ENCODE measurements at regions not wholly inside any gene's neighbourhood (a gene's known extent, or its start where the extent isn't known, plus 50 kb on each side); places are given as distances from the start of the nearest gene placed in this dataset.

DNA sequence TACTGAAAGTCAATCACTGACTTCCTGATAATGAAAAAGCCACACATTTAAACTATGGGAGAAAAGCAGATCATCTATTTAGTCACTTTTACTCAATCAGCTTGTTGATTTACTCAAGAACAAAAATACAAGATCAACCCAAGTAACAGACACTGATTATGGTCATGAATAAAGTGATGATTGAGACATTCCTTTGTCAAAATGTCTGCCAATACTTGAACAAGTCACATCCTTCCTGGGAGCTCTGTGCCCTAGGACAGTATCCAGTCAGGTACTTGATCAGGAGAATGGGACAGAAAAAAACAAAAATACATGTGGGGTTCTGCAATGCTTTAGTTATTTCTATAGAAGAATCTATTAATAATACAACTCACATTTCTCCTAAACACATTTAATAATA, 150.0 kb upstream of the NEBL start:
- no peak overlapping the region for H3K4me3 Mint-ChIP-seq (ENCODE audit: unreplicated experiment)
- no peak overlapping the region for H3K27ac Mint-ChIP-seq (ENCODE audit: unreplicated experiment)
- no peaks in the 10 kb centered on the region for H3K9me3 Mint-ChIP-seq (ENCODE audit: unreplicated experiment)
- TF ChIP-seq, protein P1, sequence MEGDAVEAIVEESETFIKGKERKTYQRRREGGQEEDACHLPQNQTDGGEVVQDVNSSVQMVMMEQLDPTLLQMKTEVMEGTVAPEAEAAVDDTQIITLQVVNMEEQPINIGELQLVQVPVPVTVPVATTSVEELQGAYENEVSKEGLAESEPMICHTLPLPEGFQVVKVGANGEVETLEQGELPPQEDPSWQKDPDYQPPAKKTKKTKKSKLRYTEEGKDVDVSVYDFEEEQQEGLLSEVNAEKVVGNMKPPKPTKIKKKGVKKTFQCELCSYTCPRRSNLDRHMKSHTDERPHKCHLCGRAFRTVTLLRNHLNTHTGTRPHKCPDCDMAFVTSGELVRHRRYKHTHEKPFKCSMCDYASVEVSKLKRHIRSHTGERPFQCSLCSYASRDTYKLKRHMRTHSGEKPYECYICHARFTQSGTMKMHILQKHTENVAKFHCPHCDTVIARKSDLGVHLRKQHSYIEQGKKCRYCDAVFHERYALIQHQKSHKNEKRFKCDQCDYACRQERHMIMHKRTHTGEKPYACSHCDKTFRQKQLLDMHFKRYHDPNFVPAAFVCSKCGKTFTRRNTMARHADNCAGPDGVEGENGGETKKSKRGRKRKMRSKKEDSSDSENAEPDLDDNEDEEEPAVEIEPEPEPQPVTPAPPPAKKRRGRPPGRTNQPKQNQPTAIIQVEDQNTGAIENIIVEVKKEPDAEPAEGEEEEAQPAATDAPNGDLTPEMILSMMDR (IDR thresholded peaks at IDR 0.05; ENCODE audit: unreplicated experiment): no peak
- H3K36me3 Mint-ChIP-seq (ENCODE audit: low read depth, unreplicated experiment): no peaks in the 10 kb centered on the region
- H3K4me1 Mint-ChIP-seq (ENCODE audit: unreplicated experiment): no peaks in the 10 kb centered on the region
- peaks cover 1% of the 10 kb centered on the region for H3K27me3 Mint-ChIP-seq (ENCODE audit: unreplicated experiment)
- no peak for DNase-seq (ENCODE audit: low spot score)

- no peaks in the 10 kb centered on the region for H3K9me3 Mint-ChIP-seq (ENCODE audit: unreplicated experiment)
- H3K27ac Mint-ChIP-seq (ENCODE audit: unreplicated experiment): no peak overlapping the region
- TF ChIP-seq, protein P1 (IDR thresholded peaks at IDR 0.05; ENCODE audit: unreplicated experiment): no peak
- peaks cover 2% of the 10 kb centered on the region for H3K27me3 Mint-ChIP-seq (ENCODE audit: unreplicated experiment)
- DNase-seq (ENCODE audit: low spot score): no peak
- H3K36me3 Mint-ChIP-seq (ENCODE audit: low read depth, unreplicated experiment): no peaks in the 10 kb centered on the region
- H3K4me3 Mint-ChIP-seq (ENCODE audit: unreplicated experiment): no peak overlapping the region
- no peaks in the 10 kb centered on the region for H3K4me1 Mint-ChIP-seq (ENCODE audit: unreplicated experiment)
Observed at GRCh38 chr10:21043044-21043443, 145.9 kb upstream of the NEBL start.

GRCh38 chr10:21042536-21042935, 145.4 kb upstream of the NEBL start:
- Mint-ChIP-seq H3K9me3 (ENCODE audit: unreplicated experiment) (no peaks in the 10 kb centered on the region), H3K27ac (ENCODE audit: unreplicated experiment) (no peak overlapping the region), H3K27me3 (ENCODE audit: unreplicated experiment) (peaks cover 2% of the 10 kb centered on the region), H3K36me3 (ENCODE audit: low read depth, unreplicated experiment) (no peaks in the 10 kb centered on the region), H3K4me1 (ENCODE audit: unreplicated experiment) (no peaks in the 10 kb centered on the region), H3K4me3 (ENCODE audit: unreplicated experiment) (no peak overlapping the region)
- no peak for DNase-seq (ENCODE audit: low spot score)
- TF ChIP-seq, protein P1 (IDR thresholded peaks at IDR 0.05; ENCODE audit: unreplicated experiment): no peak

DNA sequence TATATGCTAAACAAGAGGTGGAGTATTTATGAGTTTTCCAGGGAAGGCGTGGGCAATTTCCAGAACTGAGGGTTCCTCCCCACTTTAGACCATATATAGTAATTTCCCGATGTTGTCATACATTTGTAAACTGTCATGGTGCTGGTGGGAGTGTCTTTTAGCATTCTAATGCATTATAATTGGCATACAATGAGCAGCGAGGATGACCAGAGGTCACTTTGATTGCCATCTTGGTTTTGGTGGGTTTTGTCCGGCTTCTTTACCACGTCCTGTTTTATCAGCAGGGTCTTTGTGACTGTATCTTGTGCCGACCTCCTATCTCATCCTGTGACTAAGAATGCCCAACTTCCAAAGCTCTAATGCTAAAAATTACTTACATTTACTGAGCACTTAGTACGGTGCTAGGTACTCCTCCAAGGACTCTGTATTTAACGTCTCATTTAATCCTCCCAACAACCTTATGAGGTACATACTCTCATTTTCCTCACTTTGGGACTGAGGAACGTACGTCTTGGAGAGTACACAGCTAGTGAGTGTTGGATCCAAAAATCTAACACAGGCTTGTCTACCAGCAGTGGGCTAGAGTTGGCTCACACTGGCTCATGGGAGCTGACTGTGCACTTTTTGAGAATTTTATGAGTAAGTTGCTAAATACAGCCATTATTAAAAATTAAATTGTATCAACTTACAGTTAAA, 144.8 kb upstream of the NEBL start:
- TF ChIP-seq, protein P1 (IDR thresholded peaks at IDR 0.05; ENCODE audit: unreplicated experiment): no peak
- Mint-ChIP-seq H3K27ac (ENCODE audit: unreplicated experiment) (no peak overlapping the region), H3K4me1 (ENCODE audit: unreplicated experiment) (no peaks in the 10 kb centered on the region), H3K27me3 (ENCODE audit: unreplicated experiment) (peaks cover 2% of the 10 kb centered on the region), H3K9me3 (ENCODE audit: unreplicated experiment) (no peaks in the 10 kb centered on the region), H3K36me3 (ENCODE audit: low read depth, unreplicated experiment) (no peaks in the 10 kb centered on the region), H3K4me3 (ENCODE audit: unreplicated experiment) (no peak overlapping the region)
- no peak for DNase-seq (ENCODE audit: low spot score)

GRCh38 chr10:21039721-21040120, 142.6 kb upstream of the NEBL start:
- Mint-ChIP-seq H3K27ac (ENCODE audit: unreplicated experiment) (no peak overlapping the region), H3K27me3 (ENCODE audit: unreplicated experiment) (peaks cover 2% of the 10 kb centered on the region), H3K9me3 (ENCODE audit: unreplicated experiment) (no peaks in the 10 kb centered on the region), H3K36me3 (ENCODE audit: low read depth, unreplicated experiment) (no peaks in the 10 kb centered on the region), H3K4me1 (ENCODE audit: unreplicated experiment) (no peaks in the 10 kb centered on the region), H3K4me3 (ENCODE audit: unreplicated experiment) (no peak overlapping the region)
- no peak for DNase-seq (ENCODE audit: low spot score)
- TF ChIP-seq, protein P1 (IDR thresholded peaks at IDR 0.05; ENCODE audit: unreplicated experiment): no peak
